SK-N-SH treated with all-trans-retinoic acid at 6 μM for 48 hours (cell line): ENCODE measurements at regions not wholly inside any gene's neighbourhood (a gene's known extent, or its start where the extent isn't known, plus 50 kb on each side); places are given as distances from the start of the nearest gene placed in this dataset.

ENCODE experiments used
- ARNTL ChIP-seq: fragments of 450-650 bp; formaldehyde crosslinking; IDR thresholded peaks from 2 replicates; pipeline ENCODE4 v1.5.0; 2020; ENCODE audit warnings: low read depth, mild to moderate bottlenecking, moderate library complexity, borderline replicate concordance
- PATZ1 ChIP-seq: fragments of 250-450 bp; sonication (Bioruptor Pico); IDR thresholded peaks from 2 replicates; pipeline ENCODE4 v1.8.0; 2020; ENCODE audit warnings: mild to moderate bottlenecking, moderate library complexity, borderline replicate concordance
- PPARA ChIP-seq: fragments of 250-450 bp; sonication (Bioruptor Pico); IDR thresholded peaks from 2 replicates; pipeline ENCODE4 v1.5.0; 2020; ENCODE audit warnings: mild to moderate bottlenecking, borderline replicate concordance
- RARB ChIP-seq: fragments of 250-450 bp; sonication (Bioruptor Pico); IDR thresholded peaks from 2 replicates; pipeline ENCODE4 v1.8.0; 2021; ENCODE audit warnings: mild to moderate bottlenecking, moderate library complexity
- TOX ChIP-seq: fragments of 250-450 bp; sonication (Bioruptor Pico); IDR thresholded peaks from 2 replicates; pipeline ENCODE4 v1.8.0; 2021; ENCODE audit warnings: mild to moderate bottlenecking, moderate library complexity, borderline replicate concordance
- TSHZ2 ChIP-seq: fragments of 250-450 bp; sonication (Bioruptor Pico); IDR thresholded peaks from 2 replicates; pipeline ENCODE4 v1.5.0; 2020; ENCODE audit warnings: mild to moderate bottlenecking, moderate library complexity
- ZC3H10 ChIP-seq: fragments of 250-450 bp; sonication (Bioruptor Pico); IDR thresholded peaks from 2 replicates; pipeline ENCODE4 v1.5.1; 2021; ENCODE audit warnings: mild to moderate bottlenecking, moderate library complexity
- ZNF70 ChIP-seq: fragments of 450-650 bp; formaldehyde crosslinking; IDR thresholded peaks from 2 replicates; pipeline ENCODE4 v1.5.0; 2020; ENCODE audit warnings: mild to moderate bottlenecking, moderate library complexity
- ZNF8 ChIP-seq: fragments of 450-650 bp; formaldehyde crosslinking; IDR thresholded peaks from 2 replicates; pipeline ENCODE4 v1.5.0; 2020; ENCODE audit warnings: mild to moderate bottlenecking, moderate library complexity

- TF ChIP-seq PATZ1 (no peak), ZNF70 (CRISPR knock-in tag) (no peak), TOX (CRISPR knock-in tag) (no peak), PPARA (CRISPR knock-in tag) (no peak), ARNTL (CRISPR knock-in tag) (no peak), TSHZ2 (CRISPR knock-in tag) (no peak), ZNF8 (no peak), RARB (CRISPR knock-in tag) (no peak), ZC3H10 (CRISPR knock-in tag) (no peak)
Measured at GRCh38 chr6:26202811-26203583, 115.8 kb downstream of the HFE start.
